Mesenteric fat pad (tissue), 1 donor: ENCODE measurements at regions not wholly inside any gene's neighbourhood (a gene's known extent, or its start where the extent isn't known, plus 50 kb on each side); places are given as distances from the start of the nearest gene placed in this dataset.
"Not testable (repeated sequence)": the region's sequence is repeated elsewhere in the genome, so short reads cannot be mapped to it uniquely, and the experiment has no call there.

Source experiments
- DNase-seq: peaks from one replicate; pipeline ENCODE4 v3.0.0-alpha.2; 2020; ENCODE audit warnings: low spot score
- donor health status: DM: yes; HTN: yes; CAD: no.

DNA sequence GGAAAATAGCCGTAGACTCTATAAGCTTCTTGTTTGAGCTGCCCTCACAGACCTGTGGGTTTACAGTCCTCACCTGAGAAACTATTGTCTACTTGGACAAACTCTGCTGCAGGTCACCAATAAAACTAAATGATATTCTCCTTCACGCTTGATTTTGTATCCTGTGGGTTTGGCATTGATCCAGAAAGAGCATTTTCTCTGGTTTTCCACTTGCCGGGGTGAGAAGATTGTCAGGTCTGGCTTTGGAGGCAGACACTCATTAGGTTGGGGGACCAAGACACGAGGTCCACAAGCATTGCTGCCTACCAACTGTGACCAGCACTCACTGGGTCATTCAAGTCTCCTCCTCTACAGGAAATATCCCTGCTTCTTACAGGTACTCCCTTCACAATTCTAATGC is 68.5 kb downstream of the CDC14C start:
- no peak for DNase-seq

DNA sequence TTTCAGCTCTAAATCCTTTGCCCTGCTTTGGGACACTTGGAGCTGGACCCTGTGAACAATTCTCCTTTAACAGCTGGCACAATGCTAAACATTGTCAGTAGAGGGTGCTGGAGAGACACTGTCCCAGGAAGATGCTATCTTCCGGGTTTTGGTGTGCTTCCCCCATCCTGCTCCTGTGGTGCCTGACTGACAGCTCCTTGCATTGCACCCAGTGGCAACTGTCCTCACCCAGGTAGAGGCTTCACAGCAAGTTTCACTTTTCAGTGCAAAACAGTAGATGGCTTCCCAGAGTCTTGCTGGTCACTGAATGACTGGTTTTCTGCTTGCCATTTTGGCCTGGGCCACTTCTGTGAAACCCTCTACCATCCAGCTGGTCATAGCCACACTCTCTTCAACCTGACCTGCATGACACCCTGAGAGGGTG is 77.3 kb downstream of the CDC14C start:
- no peak for DNase-seq

DNA sequence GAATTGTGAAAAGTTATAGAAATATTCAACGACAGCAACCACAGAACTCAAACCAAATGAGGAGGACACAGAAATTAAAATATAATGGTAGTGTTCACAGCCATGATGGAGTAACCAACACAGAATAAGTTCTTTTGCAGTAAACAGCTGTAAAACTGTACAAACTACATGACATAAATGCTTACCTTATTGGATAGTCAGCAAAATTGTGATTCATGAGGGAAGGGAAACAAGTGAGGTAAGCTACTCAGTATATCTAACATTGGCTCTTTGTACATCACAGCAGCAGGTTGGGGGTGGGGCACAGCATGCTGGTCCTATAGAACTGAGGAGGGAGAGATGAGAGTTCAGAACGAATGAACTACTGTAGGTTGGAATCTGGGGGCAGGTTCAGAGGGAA is 86.4 kb downstream of the CDC14C start:
- no peak for DNase-seq

DNA sequence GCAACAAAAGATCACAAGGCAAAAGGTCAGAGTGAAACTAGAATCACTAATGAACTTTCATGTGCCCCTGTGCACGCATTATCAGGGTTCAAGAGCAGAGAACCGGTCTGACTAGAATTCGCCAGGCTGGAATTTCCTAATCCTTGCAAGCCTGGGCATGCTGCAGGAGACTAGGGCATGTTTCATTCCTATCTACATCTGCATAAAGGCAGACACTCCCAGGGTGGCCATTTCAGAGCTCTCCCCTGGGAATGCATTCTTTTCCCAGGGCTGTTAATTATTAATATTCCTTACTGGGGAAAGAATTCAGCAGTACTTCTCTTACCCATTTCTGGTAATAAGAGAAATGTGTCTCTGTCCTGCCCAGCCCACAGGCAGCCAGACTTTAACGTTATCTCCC is 90.5 kb downstream of the CDC14C start:
- DNase-seq, result no peak

DNA sequence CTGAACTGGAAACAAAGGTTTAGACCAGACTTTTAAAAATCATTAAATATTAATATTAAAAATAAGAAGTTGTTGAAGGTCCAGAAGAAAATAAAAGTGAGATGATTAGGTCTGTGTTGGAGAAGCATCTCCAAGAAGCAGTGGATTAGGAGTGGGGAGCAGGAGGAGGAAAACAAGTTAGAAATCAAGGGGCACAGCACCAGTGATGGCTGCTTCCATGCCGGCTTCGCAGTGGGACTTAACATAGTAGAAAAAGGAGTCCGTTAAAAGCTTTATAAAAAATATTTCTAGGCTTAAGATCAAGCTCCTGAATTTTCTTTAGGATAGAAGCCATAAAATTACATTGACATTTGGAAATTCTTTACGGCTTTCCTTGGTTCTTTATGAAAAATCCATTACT is 95.8 kb downstream of the CDC14C start:
- no peak for DNase-seq

DNA sequence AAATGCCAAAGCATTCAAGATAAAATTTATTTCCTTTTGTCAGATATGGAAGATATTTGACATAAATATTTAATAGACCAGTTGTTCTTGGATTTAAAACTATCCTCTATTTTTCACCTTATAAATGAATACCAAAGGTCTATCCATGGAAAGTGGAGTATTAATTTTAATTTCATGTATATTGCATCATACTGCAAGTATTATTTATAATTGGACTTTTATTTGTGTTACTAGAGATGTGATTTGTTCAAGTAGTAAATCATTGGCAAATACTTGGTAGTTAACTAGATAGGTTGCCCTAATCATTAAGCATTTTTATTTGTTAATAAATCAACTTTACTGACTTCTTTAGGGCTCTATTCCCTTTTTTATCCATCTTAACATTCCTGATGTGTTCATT is 98.1 kb downstream of the CDC14C start:
- no peak for DNase-seq

DNA sequence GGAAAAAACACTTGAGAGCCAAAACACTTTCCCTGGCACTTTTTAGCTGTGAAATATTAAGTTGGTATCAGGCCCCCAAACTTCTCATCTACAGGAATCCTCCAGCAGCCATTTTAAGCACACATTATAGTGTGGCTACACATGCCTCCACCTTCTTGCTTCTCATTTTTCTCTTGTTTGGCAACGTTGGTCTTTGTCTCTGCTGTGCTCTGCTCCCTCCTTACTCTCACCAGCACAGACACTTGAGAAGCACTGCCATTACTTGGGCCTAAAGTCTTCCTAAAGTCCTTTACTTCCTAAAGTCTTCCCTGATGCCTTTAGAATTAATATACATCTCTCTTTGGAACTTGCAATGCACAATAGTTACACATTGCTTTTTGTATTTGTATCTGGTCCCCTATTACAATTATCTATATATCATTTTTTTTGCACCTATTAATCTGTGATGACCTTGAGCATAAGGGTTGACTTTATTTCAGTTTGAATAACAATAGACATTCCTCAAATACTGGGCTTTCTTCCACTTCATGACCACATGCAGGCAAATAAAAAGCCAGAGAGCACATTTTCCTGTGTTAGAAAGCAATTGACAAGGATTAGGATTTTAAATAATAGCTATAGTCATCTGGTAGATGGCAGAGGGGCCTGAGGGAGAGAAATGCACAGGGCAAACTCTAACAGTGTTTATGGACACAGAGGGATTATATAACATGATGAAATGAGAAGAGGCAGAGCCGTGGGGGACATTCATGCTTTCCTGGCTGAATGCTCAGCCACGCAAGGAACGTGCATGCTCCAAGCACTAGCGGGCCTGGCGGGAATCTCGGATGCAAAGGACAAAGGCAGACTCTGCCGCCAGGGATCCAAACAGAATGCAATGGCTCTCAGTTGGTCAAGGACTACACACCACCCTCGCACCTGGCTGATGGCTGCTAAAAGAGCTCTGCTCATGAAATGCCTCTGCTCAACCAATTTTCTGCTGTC is 99.3 kb downstream of the CDC14C start:
- DNase-seq, result no peak

DNA sequence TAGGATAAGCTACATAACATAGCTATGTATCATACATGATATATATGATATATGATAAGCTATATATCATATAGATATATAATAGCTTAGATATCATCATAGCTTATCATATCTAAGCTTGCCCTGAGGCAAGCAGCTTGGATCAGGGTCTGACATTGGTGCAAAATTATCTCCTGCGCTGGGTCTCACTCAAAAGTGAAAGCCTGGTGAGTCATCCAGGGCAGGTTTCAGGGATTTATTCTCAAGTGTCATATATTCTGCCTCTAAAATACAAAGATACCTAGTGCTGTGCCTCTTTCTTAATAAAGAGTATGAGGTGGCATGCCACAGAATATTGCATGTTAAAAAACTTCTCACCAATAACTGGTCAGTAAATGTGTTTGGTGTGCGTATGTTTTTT is 105.9 kb downstream of the CDC14C start:
- no peak for DNase-seq

DNA sequence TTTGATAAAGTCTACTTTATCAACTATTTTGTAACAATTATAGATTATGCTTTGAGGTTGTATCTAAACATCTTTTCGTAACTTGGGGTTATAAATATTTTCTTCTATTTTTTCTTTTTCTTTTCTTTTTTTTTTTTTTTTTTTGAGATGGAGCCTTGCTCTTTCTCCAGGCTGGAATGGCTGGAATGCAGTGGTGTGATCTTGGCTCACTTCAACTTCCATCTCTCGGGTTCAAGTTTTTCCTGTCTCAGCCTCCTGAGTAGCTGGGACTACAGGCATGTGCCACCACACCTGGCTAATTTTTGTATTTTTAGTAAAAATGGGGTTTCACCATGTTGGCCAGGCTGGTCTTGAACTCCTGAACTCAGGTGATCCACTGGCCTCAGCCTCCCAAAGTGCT is 108.8 kb downstream of the CDC14C start:
- not testable (repeated sequence) for DNase-seq

DNA sequence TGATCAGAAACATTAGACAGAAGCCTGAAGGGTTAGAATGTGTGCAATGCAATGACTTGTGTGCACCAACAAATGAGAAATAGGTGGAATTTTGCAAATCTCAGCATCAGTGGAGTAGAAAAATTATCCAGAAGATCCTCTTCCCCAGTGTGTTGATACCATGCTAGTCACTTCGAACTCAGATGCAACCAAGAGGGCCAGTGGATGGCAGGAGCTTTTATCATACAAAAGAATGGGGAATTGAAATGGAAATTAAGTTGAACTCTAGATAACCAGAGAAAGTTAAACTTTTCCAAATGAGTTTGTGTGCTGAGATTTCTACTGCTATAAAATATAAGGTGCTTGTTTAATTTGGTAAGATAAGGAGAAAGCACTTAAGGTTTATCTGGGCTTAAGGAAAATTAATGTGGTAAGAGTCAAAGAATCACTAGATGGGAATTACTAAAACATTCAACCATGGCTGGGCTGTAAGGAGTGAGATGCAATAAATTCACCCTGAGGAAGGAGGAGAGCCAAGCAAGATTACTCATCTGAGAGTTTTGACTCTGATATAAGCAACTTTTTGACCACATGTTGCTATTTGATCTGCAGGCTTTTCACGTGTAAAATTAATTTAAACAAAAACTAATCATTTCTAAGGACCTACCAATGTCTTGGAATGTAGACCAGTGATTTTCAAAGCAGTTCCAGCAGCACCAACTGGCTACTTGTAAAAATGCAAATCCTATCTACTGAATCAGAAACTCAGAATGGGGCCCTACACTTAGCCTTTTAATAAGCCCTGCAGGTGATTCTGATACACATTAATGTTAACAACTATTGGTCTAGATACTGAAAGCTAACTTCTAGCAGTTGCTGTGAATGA is 113.2 kb downstream of the CDC14C start:
- DNase-seq, result no peak

DNA sequence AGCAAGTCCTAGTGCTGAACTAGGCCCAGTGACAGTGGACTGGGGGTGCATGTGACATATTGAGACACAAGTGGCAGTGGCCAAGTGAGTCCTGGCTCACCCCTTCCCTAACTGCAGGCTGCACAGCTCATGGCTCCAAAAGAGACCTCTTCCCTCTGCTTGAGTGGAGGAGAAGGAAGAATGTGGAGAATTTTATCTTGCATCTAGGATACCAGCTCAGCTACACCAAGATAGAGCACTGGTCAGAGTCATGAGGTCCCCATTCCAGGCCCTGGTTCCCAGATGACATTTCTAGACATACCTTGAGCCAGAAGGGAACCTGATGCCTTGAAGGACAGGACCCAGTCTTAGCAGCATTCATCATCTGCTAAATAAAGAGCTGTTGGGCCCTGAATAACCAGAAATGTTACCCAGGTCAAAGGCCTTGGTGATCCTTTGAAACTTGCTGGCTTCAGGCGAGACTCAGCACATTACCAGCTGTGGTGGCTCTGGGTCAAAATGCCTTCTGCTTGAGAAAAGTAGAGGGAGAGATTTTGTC is 114.5 kb downstream of the CDC14C start:
- DNase-seq, result no peak

DNA sequence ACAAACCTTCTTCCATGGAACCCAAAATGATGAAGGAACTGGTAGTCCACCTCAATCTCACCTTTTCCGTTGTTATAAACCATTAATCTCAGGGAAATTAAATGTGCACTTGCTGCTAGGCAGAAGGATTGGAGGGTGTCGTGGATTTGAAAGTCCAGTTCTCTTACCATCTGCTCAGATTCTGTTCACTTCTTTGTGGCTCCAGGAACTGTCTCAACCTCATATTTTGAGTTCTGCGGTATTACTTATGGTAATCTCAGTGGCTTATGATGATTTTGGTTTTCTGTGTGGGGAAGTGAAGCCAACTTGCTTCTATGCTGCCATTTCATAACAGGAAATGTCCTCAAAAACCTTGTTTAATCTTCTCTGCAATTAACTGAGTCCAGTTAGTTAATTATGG is 136.4 kb downstream of the CDC14C start:
- DNase-seq, result no peak

DNA sequence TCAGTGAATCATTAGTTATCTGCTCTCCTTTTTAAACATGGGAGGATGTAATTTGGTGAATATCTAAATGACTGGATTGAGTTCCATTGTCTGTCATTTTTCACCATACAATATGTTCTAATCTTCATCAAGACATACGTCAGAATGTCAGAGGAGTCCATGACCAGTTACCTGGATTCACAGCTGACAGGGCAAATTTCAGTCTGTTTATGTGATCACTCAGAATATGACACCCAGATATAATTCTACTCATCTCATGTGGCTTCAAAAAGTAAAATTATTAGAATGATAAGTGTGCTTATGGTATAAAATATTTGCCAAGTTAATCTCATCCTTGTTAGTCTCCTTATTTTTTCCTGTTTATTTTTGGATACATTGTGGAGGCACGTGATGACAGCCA is 150.2 kb downstream of the CDC14C start:
- DNase-seq, result no peak

DNA sequence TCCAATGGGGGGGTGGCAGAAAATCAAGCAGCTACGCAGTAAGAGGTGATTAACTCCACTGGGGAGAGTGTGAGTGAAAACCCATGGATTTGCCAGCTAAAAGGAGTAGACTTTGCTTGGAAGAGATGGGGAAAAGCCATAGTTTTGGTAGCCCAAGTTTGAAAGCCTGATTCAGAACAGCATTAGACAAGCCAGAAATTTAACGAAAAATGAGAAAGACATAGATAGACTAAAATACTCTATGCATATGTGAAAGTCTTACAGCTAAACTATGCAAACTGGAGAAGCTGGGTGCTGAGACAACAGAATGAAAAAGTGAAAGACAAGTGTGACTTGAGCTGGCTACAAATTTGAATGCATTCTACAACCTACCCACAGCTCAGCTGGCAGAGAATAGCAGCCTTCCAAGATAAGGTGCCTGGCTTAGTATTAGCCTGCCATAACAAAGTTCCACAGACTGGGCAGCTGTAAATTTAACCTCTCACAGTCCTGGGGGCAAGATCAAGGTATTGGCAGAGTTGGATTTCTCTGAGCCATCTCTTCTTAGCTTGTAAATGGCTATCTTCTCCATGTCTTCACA is 156.6 kb downstream of the CDC14C start:
- DNase-seq, result no peak

DNA sequence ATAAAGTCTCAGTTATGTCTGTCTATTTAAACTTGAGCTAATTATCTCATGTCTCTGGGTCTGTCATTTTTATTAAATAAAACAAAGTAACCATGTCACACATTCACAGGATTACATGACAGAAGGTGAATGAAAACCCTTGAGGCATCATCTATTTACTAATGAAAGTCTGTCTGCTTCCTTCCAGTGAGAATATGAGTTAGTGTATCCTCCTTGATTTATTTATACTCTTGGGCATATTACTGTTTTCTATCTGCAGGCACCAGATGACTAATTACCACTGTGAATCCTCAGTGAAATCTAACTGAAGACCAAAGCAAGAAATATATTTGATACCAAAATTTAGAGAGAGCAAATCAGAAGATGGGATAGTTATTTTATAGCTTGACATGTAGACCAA is 163.7 kb downstream of the CDC14C start:
- no peak for DNase-seq

DNA sequence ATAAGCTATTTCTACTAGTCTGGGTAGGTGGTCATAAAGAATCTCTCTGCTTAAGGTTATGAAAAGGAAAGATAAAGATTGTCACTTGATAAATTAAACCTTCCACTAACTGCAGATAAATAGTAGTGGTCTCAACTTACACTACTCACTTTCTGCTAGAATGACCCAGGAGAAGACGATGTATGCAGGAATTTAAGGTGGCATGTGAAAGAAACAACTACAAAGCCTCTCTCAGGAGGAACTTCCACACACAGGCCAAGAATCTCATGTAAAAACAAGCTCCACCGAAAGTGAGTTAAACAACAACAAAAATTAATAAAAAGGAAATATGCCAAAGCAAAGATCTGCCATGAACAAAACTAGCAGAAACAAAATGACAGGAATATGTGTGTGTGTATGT is 165.4 kb downstream of the CDC14C start:
- no peak for DNase-seq

DNA sequence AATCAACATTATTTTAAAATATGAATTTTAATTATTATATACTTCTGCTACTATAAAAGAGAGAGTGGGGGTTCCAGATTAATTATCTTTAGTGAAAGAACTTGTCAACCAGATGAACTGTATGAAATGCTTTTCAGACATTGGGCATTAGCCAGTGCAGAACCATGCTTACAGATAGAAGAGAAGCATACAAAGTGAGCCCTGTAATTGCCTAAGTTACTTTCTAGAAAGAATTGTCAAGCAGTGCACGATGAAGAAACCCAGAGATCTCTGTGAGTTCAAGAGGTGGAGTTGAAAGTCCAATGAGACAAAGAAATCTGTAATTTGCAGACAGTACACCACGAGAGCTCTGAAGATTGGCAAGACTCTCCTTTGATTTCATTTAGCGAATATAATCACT is 166.7 kb downstream of the CDC14C start:
- DNase-seq, result no peak

DNA sequence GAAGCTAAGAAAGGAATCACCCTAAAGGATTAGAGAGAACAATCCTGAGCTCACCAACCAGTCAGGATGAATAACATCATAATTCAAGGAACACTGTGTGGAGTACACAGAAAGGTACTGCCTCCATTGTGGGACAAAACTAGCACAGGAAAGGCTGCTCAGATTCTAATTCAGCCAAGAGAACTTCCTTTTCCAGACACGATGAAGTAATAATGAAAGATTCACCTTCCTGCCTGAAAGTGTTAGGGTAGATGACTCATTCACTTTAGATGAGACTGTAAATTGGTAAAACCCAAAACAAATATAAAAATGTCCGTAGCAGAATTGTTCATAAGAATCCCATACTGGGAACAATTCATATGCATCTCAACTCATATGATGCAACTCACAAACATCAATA is 167.2 kb downstream of the CDC14C start:
- no peak for DNase-seq

DNA sequence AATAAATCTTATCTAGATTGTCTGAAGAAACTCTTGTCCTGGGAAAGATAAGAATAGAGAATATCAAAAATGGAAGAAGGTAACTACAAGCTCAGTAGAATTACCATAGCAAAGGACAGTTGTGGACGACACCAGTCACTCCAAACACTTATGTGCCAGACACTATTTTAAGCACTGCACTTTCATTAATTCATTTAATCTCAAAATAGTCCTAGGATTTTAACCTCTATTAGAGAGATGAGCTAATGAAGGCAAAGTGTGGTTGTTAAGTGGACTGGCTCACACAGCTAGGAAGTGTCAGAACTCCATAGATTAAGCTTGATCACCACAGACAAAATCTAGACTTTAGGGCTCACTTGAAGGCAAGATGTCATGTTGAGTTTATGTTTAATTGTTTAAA is 168.9 kb downstream of the CDC14C start:
- no peak for DNase-seq

DNA sequence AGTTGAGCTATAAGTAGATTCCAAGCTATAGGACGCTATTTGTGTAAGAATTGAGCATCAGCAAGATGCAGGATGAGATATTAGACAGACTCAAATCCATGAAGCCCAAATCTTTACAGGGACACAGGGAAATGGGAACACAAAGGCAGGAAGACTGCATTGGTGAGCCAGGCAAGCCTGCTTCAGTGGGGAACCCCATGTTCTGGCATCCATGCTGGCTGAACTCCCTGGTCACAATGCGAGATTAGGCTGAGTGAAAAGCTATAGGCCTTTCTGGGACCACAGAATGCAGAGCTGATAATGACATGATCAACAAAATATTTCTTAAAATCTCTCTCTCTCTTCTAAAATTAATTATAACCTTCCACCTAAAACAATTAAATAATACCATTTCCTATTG is 170.5 kb downstream of the CDC14C start:
- no peak for DNase-seq

DNA sequence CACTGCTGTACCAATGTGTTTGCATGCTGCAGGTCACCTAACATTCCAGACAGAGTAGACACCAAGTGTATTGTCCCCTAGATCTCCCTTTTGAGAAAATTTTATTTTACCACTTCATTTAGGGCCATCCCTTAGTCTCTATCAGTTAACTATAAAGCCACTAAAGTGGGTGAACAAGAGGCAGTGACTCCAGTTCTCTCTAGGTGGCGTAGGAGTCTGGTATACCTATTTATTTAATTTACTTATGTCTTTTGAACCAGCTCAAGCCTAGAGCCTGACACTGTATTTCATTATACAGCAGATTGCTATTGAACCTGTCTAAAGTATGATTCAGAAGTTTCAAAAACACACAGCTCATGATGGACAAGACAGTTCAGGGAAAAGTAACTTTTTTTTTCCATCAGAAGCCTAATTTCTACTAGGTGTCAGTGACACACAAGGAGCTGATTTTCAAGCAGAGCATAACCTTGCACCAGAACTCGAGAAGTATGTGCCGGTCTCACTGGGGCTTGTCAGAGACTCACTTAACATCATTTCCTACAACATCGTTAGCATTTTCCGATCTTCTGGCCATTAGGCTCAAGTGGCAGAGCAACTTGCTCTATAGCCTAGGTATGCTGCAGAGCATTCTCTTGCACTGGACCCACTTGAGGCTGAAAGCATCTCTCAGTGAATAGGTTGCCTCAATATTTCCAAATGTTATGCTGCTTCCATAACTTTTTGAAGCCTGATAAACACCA is 175.4 kb downstream of the CDC14C start:
- no peak for DNase-seq
